HepG2 (cell line): ENCODE measurements at regions not wholly inside any gene's neighbourhood (a gene's known extent, or its start where the extent isn't known, plus 50 kb on each side); places are given as distances from the start of the nearest gene placed in this dataset.

Source experiments
- ARID2 ChIP-seq: sonication (generic); formaldehyde crosslinking; IDR thresholded peaks from 2 replicates; pipeline ENCODE4 v1.8.1; 2022; ENCODE audit warnings: mild to moderate bottlenecking, missing genetic modification reagents, borderline replicate concordance
- CREB3 ChIP-seq: sonication (generic); formaldehyde crosslinking; IDR thresholded peaks from 2 replicates; pipeline ENCODE4 v1.5.0; 2020; ENCODE audit warnings: missing genetic modification reagents
- CTCF ChIP-seq: sonication (generic); formaldehyde crosslinking; IDR thresholded peaks from 2 replicates; pipeline ENCODE4 v1.5.0; 2020; ENCODE audit warnings: mild to moderate bottlenecking, missing genetic modification reagents, moderate library complexity
- DRAP1 ChIP-seq: IDR thresholded peaks from 2 replicates; pipeline ENCODE4 v1.6.1; 2016; ENCODE audit warnings: missing genetic modification reagents, missing compliant biosample characterization
- ELF1 ChIP-seq: sonication (generic); formaldehyde crosslinking; IDR thresholded peaks from 2 replicates; pipeline ENCODE4 v1.4.0; 2020; ENCODE audit warnings: missing genetic modification reagents
- GATAD2A ChIP-seq: IDR thresholded peaks from 2 replicates; pipeline ENCODE4 v1.6.1; 2016
- KAT8 ChIP-seq: IDR thresholded peaks from 2 replicates; pipeline ENCODE4 v1.6.1; 2016; ENCODE audit warnings: missing genetic modification reagents, missing compliant biosample characterization
- KDM5B ChIP-seq: sonication (generic); formaldehyde crosslinking; IDR thresholded peaks from 2 replicates; pipeline ENCODE4 v1.4.0; 2020; ENCODE audit warnings: missing genetic modification reagents, mild to moderate bottlenecking, borderline replicate concordance
- KDM6A ChIP-seq: IDR thresholded peaks from 2 replicates; pipeline ENCODE4 v1.6.1; 2016; ENCODE audit warnings: low read depth
- NCOA2 ChIP-seq: sonication (generic); formaldehyde crosslinking; IDR thresholded peaks from 2 replicates; pipeline ENCODE4 v1.8.0; 2022; ENCODE audit warnings: inconsistent platforms
- NFKB2 ChIP-seq: sonication (generic); formaldehyde crosslinking; IDR thresholded peaks from 2 replicates; pipeline ENCODE4 v1.4.0; 2020; ENCODE audit warnings: missing genetic modification reagents, borderline replicate concordance
- PBX2 ChIP-seq: IDR thresholded peaks from 2 replicates; pipeline ENCODE4 v1.6.1; 2016; ENCODE audit warnings: control low read depth
- PRPF4 ChIP-seq: fragments of 200-400 bp; formaldehyde crosslinking; IDR thresholded peaks from 2 replicates; pipeline ENCODE4 v1.6.1; 2016; ENCODE audit warnings: low read length, low read depth; ENCODE audit not compliant: poor library complexity, severe bottlenecking
- RAD21 ChIP-seq: fragments of 450-650 bp; formaldehyde crosslinking; IDR thresholded peaks from 2 replicates; pipeline ENCODE4 v1.5.0; 2020; ENCODE audit warnings: mild to moderate bottlenecking
- RBAK ChIP-seq: sonication (generic); formaldehyde crosslinking; IDR thresholded peaks from 2 replicates; pipeline ENCODE4 v1.5.1; 2020; ENCODE audit warnings: mild to moderate bottlenecking, missing genetic modification reagents
- RFXANK ChIP-seq: IDR thresholded peaks from 2 replicates; pipeline ENCODE4 v1.6.1; 2016
- SRSF9 ChIP-seq: fragments of 200-400 bp; formaldehyde crosslinking; IDR thresholded peaks from 2 replicates; pipeline ENCODE4 v1.6.1; 2018; ENCODE audit warnings: borderline replicate concordance, mild to moderate bottlenecking, low read depth, low read length; ENCODE audit not compliant: insufficient read depth, poor library complexity, severe bottlenecking
- ZBTB4 ChIP-seq: sonication (generic); formaldehyde crosslinking; IDR thresholded peaks from 2 replicates; pipeline ENCODE4 v1.4.0; 2020; ENCODE audit warnings: missing genetic modification reagents, mild to moderate bottlenecking, borderline replicate concordance
- ZFP62 ChIP-seq: sonication (generic); formaldehyde crosslinking; IDR thresholded peaks from 2 replicates; pipeline ENCODE4 v1.4.0; 2020; ENCODE audit warnings: missing genetic modification reagents
- ZNF34 ChIP-seq: sonication (generic); formaldehyde crosslinking; IDR thresholded peaks from 2 replicates; pipeline ENCODE4 v1.4.0; 2020; ENCODE audit warnings: mild to moderate bottlenecking, missing genetic modification reagents, borderline replicate concordance
- ZNF709 ChIP-seq: sonication (generic); formaldehyde crosslinking; IDR thresholded peaks from 2 replicates; pipeline ENCODE4 v1.5.0; 2020; ENCODE audit warnings: mild to moderate bottlenecking, missing genetic modification reagents
- ZNF792 ChIP-seq: IDR thresholded peaks from 2 replicates; pipeline ENCODE4 v1.6.1; 2016
- TF ChIP-seq, protein P1 (sequence below): sonication (generic); IDR thresholded peaks from 2 replicates; pipeline ENCODE4 v1.6.1; 2016; ENCODE audit warnings: low read depth, borderline replicate concordance

GRCh38 chr3:194082743-194083636, 53.0 kb upstream of the HES1 start (continued):
- no peak; the same call in 1 of the 2 replicates for TF ChIP-seq KDM5B (CRISPR knock-in tag)
- TF ChIP-seq ZFP62 (CRISPR knock-in tag): no peak
- TF ChIP-seq SRSF9: no peak
- 0 out of 2 replicates have a peak, but pooled peaks have one; percentile 52 for TF ChIP-seq ZNF792 (CRISPR knock-in tag)
- no peak for TF ChIP-seq ZNF709
- no peak for TF ChIP-seq RAD21 (CRISPR knock-in tag)
- no peak for TF ChIP-seq CTCF (CRISPR knock-in tag)
- TF ChIP-seq ARID2: no peak
- TF ChIP-seq KDM6A (CRISPR knock-in tag): no peak
- TF ChIP-seq NFKB2 (CRISPR knock-in tag): no peak
- peak; percentile 53; the same call in 1 of the 2 replicates for TF ChIP-seq GATAD2A (CRISPR knock-in tag)
- no peak for TF ChIP-seq ZNF34
- TF ChIP-seq KAT8 (CRISPR knock-in tag): no peak
- no peak for TF ChIP-seq PBX2 (CRISPR knock-in tag)
- TF ChIP-seq RBAK (CRISPR knock-in tag): no peak
- TF ChIP-seq RFXANK: no peak
- TF ChIP-seq, protein P1, sequence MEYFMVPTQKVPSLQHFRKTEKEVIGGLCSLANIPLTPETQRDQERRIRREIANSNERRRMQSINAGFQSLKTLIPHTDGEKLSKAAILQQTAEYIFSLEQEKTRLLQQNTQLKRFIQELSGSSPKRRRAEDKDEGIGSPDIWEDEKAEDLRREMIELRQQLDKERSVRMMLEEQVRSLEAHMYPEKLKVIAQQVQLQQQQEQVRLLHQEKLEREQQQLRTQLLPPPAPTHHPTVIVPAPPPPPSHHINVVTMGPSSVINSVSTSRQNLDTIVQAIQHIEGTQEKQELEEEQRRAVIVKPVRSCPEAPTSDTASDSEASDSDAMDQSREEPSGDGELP: no peak
- no peak for TF ChIP-seq CREB3
- TF ChIP-seq ZBTB4 (CRISPR knock-in tag): no peak
- peak; percentile 54 for TF ChIP-seq ELF1
- no peak for TF ChIP-seq NCOA2
- no peak for TF ChIP-seq DRAP1 (CRISPR knock-in tag)
- no peak for TF ChIP-seq PRPF4
